ENCODE measurements at regions not wholly inside any gene's neighbourhood (a gene's known extent, or its start where the extent isn't known, plus 50 kb on each side); places are given as distances from the start of the nearest gene placed in this dataset.

DNA sequence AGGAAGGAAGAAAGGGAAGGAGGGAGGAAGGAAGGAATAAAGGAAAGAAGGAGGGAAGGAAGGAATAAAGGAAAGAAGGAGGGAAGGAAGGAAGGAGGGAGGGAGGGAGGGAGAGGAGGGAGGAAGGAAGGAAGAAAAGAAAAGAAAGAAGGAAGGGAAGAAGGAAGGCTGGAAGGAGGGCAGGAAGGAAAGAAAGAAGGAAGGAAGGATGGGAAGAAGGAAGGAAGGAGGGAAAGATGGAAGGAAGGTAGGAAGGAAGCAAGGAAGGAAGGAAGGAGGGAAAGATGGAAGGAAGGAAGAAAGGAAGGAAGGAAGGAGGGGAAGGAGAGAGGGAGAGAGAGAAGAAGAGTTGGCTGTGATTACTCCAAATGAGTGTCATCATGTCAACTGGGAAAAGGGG lies 190.6 kb downstream of the ACKR3 start:
- in situ Hi-C loops (cut with HindIII; ENCODE audit: low sequenced_read_pairs): no loop called here
- no peak for DNase-seq (ENCODE audit: low read depth, low spot score)
- no peak overlapping the region for H3K4me3 ChIP-seq (ENCODE audit: low read depth, low read length)
- TF ChIP-seq, protein P1, sequence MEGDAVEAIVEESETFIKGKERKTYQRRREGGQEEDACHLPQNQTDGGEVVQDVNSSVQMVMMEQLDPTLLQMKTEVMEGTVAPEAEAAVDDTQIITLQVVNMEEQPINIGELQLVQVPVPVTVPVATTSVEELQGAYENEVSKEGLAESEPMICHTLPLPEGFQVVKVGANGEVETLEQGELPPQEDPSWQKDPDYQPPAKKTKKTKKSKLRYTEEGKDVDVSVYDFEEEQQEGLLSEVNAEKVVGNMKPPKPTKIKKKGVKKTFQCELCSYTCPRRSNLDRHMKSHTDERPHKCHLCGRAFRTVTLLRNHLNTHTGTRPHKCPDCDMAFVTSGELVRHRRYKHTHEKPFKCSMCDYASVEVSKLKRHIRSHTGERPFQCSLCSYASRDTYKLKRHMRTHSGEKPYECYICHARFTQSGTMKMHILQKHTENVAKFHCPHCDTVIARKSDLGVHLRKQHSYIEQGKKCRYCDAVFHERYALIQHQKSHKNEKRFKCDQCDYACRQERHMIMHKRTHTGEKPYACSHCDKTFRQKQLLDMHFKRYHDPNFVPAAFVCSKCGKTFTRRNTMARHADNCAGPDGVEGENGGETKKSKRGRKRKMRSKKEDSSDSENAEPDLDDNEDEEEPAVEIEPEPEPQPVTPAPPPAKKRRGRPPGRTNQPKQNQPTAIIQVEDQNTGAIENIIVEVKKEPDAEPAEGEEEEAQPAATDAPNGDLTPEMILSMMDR (IDR thresholded peaks at IDR 0.05; ENCODE audit: low read depth, low read length): no peak

DNA sequence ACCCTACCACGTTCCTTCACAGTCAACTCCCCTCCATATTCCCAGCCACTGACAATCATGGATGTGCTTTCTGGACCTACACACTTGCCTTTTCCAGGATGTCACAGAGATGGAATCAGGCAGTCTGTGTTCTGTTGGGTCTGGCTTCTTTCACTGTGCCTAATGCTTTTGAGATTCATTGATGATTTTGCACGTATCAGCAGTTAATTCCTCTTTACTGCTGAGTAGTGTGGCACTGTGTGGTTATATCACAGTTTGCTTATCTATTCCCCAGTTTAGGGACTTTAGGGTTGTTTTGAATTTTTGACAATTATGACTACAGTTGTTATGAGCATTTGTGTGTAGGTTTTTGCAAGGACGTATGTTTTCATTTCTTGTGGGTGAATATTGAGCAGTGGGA lies 191.7 kb downstream of the ACKR3 start:
- in situ Hi-C loops (cut with HindIII; ENCODE audit: low sequenced_read_pairs): no loop called here
- TF ChIP-seq, protein P1 (IDR thresholded peaks at IDR 0.05; ENCODE audit: low read depth, low read length): no peak
- no peak overlapping the region for H3K4me3 ChIP-seq (ENCODE audit: low read depth, low read length)
- DNase-seq (ENCODE audit: low read depth, low spot score): no peak

DNA sequence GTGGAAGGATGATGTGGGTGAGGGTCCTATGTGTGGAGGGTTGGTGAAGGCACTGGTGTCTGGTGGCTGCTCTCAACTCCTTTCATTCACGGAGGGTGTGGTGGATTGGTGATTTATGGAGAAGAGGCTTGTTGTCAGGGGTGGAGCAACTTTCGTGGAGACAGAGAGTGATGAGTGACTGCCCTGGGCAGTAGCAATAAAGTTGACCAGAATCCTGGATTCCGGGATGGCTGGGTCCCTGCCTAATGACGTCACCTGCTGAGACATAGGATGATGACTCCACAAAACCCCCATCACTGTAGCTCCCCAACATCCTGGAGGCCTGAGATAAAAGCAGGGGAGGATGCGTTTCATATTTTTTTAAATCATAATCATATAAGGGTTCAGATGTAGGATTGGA lies 193.0 kb downstream of the ACKR3 start:
- no peak for DNase-seq (ENCODE audit: low read depth, low spot score)
- in situ Hi-C loops (cut with HindIII; ENCODE audit: low sequenced_read_pairs): no loop called here
- H3K4me3 ChIP-seq (ENCODE audit: low read depth, low read length): no peak overlapping the region
- TF ChIP-seq, protein P1 (IDR thresholded peaks at IDR 0.05; ENCODE audit: low read depth, low read length): no peak

DNA sequence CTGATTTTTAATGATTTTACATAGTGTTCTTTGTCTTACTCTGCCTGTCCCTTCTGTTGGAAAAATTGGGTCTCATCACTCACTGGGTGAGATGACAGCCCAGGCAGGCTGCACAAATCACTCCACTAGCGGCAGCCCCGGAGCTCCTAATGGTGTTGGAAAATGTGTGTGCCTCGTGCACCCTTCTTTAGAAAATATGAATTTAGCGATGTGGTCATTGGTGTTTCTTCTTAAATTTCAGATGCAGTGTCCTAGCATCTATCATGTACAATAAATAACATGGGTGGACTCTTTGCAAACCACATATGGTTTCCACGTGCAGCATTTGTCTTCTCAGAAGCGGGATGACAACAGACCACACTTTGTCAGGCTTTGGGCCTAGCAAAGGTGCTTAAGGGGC lies 194.2 kb downstream of the ACKR3 start:
- no peak for DNase-seq (ENCODE audit: low read depth, low spot score)
- no peak overlapping the region for H3K4me3 ChIP-seq (ENCODE audit: low read depth, low read length)
- in situ Hi-C loops (cut with HindIII; ENCODE audit: low sequenced_read_pairs): no loop called here
- TF ChIP-seq, protein P1 (IDR thresholded peaks at IDR 0.05; ENCODE audit: low read depth, low read length): no peak

DNA sequence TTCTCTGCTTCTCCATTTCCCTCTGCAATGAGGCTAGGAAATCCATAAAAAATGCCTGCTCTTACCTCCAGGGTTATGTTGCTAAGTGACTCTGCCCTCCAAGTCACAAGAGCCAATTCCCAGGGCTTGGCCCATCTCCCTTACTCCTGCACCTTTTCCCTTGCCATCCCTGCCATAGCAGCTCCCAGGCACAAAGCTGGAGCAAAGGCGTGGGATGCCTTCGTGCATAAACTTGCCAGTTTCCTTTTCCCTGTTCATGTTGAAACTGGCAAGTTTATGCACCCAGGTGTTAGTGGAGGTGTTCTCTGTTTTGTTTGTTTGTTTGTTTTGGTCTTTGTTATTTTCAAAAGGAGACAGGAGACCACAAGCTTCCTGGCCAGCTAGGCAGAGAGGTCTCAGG lies 195.1 kb downstream of the ACKR3 start:
- DNase-seq (ENCODE audit: low read depth, low spot score): no peak
- TF ChIP-seq, protein P1 (IDR thresholded peaks at IDR 0.05; ENCODE audit: low read depth, low read length): no peak
- in situ Hi-C loops (cut with HindIII; ENCODE audit: low sequenced_read_pairs): no loop called here
- H3K4me3 ChIP-seq (ENCODE audit: low read depth, low read length): no peak overlapping the region

DNA sequence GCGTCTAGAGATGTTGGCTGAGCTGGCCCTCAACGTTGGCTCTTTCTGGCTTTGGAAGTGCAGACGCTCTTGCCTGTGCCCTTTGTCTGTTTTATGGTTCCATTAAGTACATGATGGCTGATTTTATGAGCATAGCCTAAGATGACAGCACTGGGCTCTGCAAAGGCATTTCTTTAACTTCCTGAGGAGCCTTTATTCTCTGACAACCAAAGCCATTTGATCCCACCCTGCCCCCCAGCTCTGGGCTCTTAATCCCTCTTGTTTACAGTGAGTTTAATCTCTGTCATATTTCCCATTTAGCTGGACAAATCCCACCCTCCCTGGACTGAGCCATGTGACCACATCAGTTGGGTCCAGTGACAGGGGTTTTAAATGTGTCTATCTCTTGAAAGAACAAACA lies 195.9 kb downstream of the ACKR3 start:
- in situ Hi-C loops (cut with HindIII; ENCODE audit: low sequenced_read_pairs): no loop called here
- TF ChIP-seq, protein P1 (IDR thresholded peaks at IDR 0.05; ENCODE audit: low read depth, low read length): no peak
- H3K4me3 ChIP-seq (ENCODE audit: low read depth, low read length): no peak overlapping the region
- DNase-seq (ENCODE audit: low read depth, low spot score): no peak

DNA sequence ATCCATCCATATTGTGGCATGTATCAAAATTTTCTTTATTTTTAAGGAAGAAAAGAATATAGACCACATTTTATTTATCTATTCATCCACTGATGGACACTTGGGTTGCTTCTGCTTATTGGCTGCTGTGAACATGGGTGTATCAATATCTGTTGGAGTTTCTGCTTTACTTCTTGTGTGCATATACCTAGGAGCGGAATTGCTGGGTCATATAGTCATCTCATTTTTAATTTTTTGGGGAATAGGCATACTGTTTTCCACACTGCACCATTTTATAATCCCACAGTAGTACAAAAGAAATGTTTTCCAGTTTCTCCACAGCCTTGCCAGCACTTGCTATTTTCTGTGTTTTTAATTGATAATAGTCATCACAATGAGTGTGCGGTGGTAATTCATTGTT lies 197.2 kb downstream of the ACKR3 start:
- TF ChIP-seq, protein P1 (IDR thresholded peaks at IDR 0.05; ENCODE audit: low read depth, low read length): no peak
- no peak overlapping the region for H3K4me3 ChIP-seq (ENCODE audit: low read depth, low read length)
- in situ Hi-C loops (cut with HindIII; ENCODE audit: low sequenced_read_pairs): no loop called here
- DNase-seq (ENCODE audit: low read depth, low spot score): no peak

Measured in astrocyte of the spinal cord (primary cell).